ENCODE measurements at regions not wholly inside any gene's neighbourhood (a gene's known extent, or its start where the extent isn't known, plus 50 kb on each side); places are given as distances from the start of the nearest gene placed in this dataset.

GRCh38 chr1:8115031-8115768, 89.1 kb upstream of the ERRFI1 start:
- Histone ChIP-seq H3K4me3 (no peak overlapping the region), H3K27me3 (ENCODE audit: control insufficient read depth in 3 of 3, insufficient read depth in 3 of 3, low read length in 2 of 3) (no peaks in the 10 kb centered on the region), H3K27ac (ENCODE audit: low read depth in 1 of 2, low read length in 1 of 2) (peak overlapping the region in 1 of 2 donors; percentile 11), H3K9me3 (ENCODE audit: control insufficient read depth in 4 of 4, insufficient read depth in 3 of 4, low read length in 3 of 4) (no peaks in the 10 kb centered on the region), H3K36me3 (ENCODE audit: control insufficient read depth in 4 of 4, insufficient read depth in 4 of 4, low read length in 4 of 4) (no peaks in the 10 kb centered on the region), H3K4me1 (ENCODE audit: control insufficient read depth in 5 of 5, insufficient read depth in 5 of 5, low read length in 5 of 5) (peaks cover 0 to 11% (median 9%) of the 10 kb centered on the region in 5 donors), H3K9ac (ENCODE audit: insufficient read depth in 1 of 2, low read length in 2 of 2) (no peak overlapping the region)
- ATAC-seq (ENCODE audit: insufficient read depth, low FRiP score), result no peak
- DNase-seq, result no peak
- TF ChIP-seq CTCF (IDR thresholded peaks at IDR 0.05; ENCODE audit: control extremely low read depth, extremely low read depth), result no peak
- WGBS, 2 donors, result 96 to 98% methylated on average over 10 of the region's 10 CpGs

DNA sequence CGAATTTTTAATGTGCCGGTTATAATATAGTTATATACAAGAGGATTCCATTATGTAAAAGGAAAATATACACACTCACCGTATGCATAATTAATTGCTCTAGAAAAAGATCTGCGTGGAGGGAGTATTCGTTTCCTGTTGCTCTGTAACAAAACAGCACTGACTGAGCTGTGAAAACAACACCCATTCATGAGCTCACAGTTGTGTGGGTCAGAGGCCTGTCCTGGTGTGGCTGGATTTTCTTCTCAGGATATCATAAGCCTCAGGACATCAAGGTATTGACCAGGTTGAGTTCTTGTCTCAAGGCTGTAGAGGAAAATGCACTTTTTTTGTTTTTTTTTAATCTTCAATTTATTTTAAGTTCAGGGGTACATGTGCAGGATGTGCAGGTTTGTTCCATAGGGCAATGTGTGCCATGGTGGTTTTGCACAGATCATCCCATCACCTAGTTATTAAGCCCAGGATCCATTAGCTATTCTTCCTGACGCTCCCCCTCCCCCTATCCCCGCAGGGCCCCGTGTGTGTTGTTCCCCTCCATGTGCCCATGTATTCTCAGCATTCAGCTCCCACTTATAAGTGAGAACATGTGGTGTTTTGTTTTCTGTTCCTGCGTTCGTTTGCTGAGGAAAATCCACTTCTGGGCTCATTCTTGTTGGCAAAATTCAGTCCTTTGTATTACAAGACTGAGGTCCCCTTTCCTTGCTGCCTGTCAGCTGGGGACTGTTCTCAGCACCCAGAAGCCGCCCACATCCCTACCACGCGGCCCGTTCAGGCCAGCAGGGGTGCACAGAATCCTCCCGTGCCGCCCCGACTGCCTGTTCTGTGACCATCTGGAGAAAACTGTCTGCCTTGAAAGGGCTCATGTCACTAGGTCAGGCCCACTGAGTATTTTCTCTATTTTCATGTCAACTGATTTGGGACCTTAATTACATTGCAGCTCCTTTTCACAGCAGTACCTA, 87.4 kb upstream of the ERRFI1 start:
- Histone ChIP-seq H3K4me3 (no peak overlapping the region), H3K27ac (ENCODE audit: low read depth in 1 of 2, low read length in 1 of 2) (no peak overlapping the region), H3K9ac (ENCODE audit: insufficient read depth in 1 of 2, low read length in 2 of 2) (no peak overlapping the region), H3K9me3 (ENCODE audit: control insufficient read depth in 4 of 4, insufficient read depth in 3 of 4, low read length in 3 of 4) (no peaks in the 10 kb centered on the region), H3K36me3 (ENCODE audit: control insufficient read depth in 4 of 4, insufficient read depth in 4 of 4, low read length in 4 of 4) (no peaks in the 10 kb centered on the region), H3K27me3 (ENCODE audit: control insufficient read depth in 3 of 3, insufficient read depth in 3 of 3, low read length in 2 of 3) (no peaks in the 10 kb centered on the region), H3K4me1 (ENCODE audit: control insufficient read depth in 5 of 5, insufficient read depth in 5 of 5, low read length in 5 of 5) (peaks cover 0 to 11% (median 9%) of the 10 kb centered on the region in 5 donors)
- DNase-seq (no peak), ATAC-seq (ENCODE audit: insufficient read depth, low FRiP score) (no peak)
- 75% methylated on average over 17 of the region's 17 CpGs for WGBS, 2 donors
- TF ChIP-seq CTCF (IDR thresholded peaks at IDR 0.05; ENCODE audit: control extremely low read depth, extremely low read depth), result no peak

- no peaks in the 10 kb centered on the region for H3K9me3 ChIP-seq (ENCODE audit: control insufficient read depth in 4 of 4, insufficient read depth in 3 of 4, low read length in 3 of 4)
- 90 to 92% methylated on average over 11 of the region's 11 CpGs for WGBS, 2 donors
- DNase-seq (no peak), ATAC-seq (ENCODE audit: insufficient read depth, low FRiP score) (no peak)
- no peak overlapping the region for H3K27ac ChIP-seq (ENCODE audit: low read depth in 1 of 2, low read length in 1 of 2)
- H3K4me3 ChIP-seq, result no peak overlapping the region
- H3K9ac ChIP-seq (ENCODE audit: insufficient read depth in 1 of 2, low read length in 2 of 2), result no peak overlapping the region
- H3K4me1 ChIP-seq (ENCODE audit: control insufficient read depth in 5 of 5, insufficient read depth in 5 of 5, low read length in 5 of 5), result peaks cover 0 to 9% (median 7%) of the 10 kb centered on the region in 5 donors
- TF ChIP-seq CTCF (IDR thresholded peaks at IDR 0.05; ENCODE audit: control extremely low read depth, extremely low read depth), result no peak
- H3K27me3 ChIP-seq (ENCODE audit: control insufficient read depth in 3 of 3, insufficient read depth in 3 of 3, low read length in 2 of 3), result no peaks in the 10 kb centered on the region
- no peaks in the 10 kb centered on the region for H3K36me3 ChIP-seq (ENCODE audit: control insufficient read depth in 4 of 4, insufficient read depth in 4 of 4, low read length in 4 of 4)
These were observed 86.6 kb upstream of the ERRFI1 start for GRCh38 chr1:8112611-8113261.
